B cell (primary cell): ENCODE measurements at regions not wholly inside any gene's neighbourhood (a gene's known extent, or its start where the extent isn't known, plus 50 kb on each side); places are given as distances from the start of the nearest gene placed in this dataset.

Source experiments
- ATAC-seq: fragments of 200-7000 bp; cut with Tn5 transposase; one replicate; pipeline ENCODE4 v1.10.0; 2021; ENCODE audit warnings: low read depth, mild to moderate bottlenecking, moderate number of reproducible peaks, moderate library complexity
- CTCF ChIA-PET: fragments of 350-600 bp; sonication (Branson Sonifier 250); formaldehyde crosslinking; loops from one replicate; lab custom pipeline; 2021; ENCODE audit warnings: antibody characterized with exemption, inconsistent platforms; lab: Charles Lee
- POLR2A ChIA-PET: fragments of 350-600 bp; sonication (Branson Sonifier 250); formaldehyde crosslinking; loops from one replicate; lab custom pipeline; 2021; ENCODE audit warnings: antibody characterized with exemption; lab: Charles Lee
- DNase-seq: peaks from one replicate; pipeline ENCODE4 v3.0.0; 2013
- H2AFZ ChIP-seq: 2 replicates; pipeline ENCODE4 v1.6.1; 2012; ENCODE audit warnings: mild to moderate bottlenecking, low read depth, low read length; ENCODE audit not compliant: insufficient read depth, poor library complexity, severe bottlenecking
- H3K27ac ChIP-seq, 2 donors: 1 replicate in 1 of 2; 2 replicates in 1 of 2; pipeline ENCODE4 v1.5.1; 2012 to 2013; ENCODE audit warnings: low read length in 2 of 2, mild to moderate bottlenecking in 2 of 2, moderate library complexity in 1 of 2
- H3K27me3 ChIP-seq, 4 experiments: fragments of 200-600 bp in 1 of 4; sonication (generic) in 1 of 4; replicated peaks in 1 of 4; 1 replicate in 2 of 4; 2 replicates in 2 of 4; pipeline versions ENCODE4 v1.6.1 to v1.7.0; 2013 to 2016; ENCODE audit warnings: low read length in 3 of 4, mild to moderate bottlenecking in 2 of 4, mixed read lengths in 1 of 4, moderate library complexity in 1 of 4; ENCODE audit not compliant: insufficient read depth in 4 of 4, control insufficient read depth in 3 of 4; ENCODE audit errors: control extremely low read depth in 1 of 4
- H3K36me3 ChIP-seq, 2 experiments: replicated peaks in 1 of 2; 1 replicate in 1 of 2; 2 replicates in 1 of 2; pipeline versions ENCODE4 v1.6.1 to v1.7.1; 2013; ENCODE audit warnings: low read length in 1 of 2; ENCODE audit not compliant: insufficient read depth in 2 of 2, control insufficient read depth in 1 of 2; ENCODE audit errors: control extremely low read depth in 1 of 2, extremely low read depth in 1 of 2
- H3K4me1 ChIP-seq, 2 donors: fragments of 200-600 bp in 1 of 2; sonication (generic) in 1 of 2; 1 replicate in 1 of 2; 2 replicates in 1 of 2; pipeline versions ENCODE4 v1.5.1 to v1.6.1; 2013 to 2017; ENCODE audit warnings: low read length in 2 of 2; ENCODE audit not compliant: control insufficient read depth in 2 of 2, insufficient read depth in 2 of 2
- H3K4me2 ChIP-seq: replicated peaks from 2 replicates; pipeline ENCODE3; 2012; ENCODE audit warnings: mild to moderate bottlenecking, low read depth, low read length; ENCODE audit not compliant: poor library complexity, severe bottlenecking
- H3K4me3 ChIP-seq, 5 experiments: fragments of 200-600 bp in 1 of 5; sonication (generic) in 1 of 5; 1 replicate in 3 of 5; 2 replicates in 2 of 5; pipeline versions ENCODE4 v1.5.1 to v1.7.0; 2011 to 2016; ENCODE audit warnings: low read length in 4 of 5, mild to moderate bottlenecking in 4 of 5, low read depth in 2 of 5, control low read depth in 1 of 5, moderate library complexity in 1 of 5; ENCODE audit not compliant: insufficient read depth in 1 of 5; ENCODE audit errors: control extremely low read depth in 1 of 5, extremely low read depth in 1 of 5
- H3K79me2 ChIP-seq: fragments of 200-600 bp; sonication (generic); one replicate; pipeline ENCODE4 v1.6.0; 2016; ENCODE audit warnings: low read length; ENCODE audit not compliant: control insufficient read depth, insufficient read depth
- H3K9ac ChIP-seq: fragments of 200-600 bp; sonication (generic); 2 replicates; pipeline ENCODE4 v1.6.1; 2017; ENCODE audit warnings: mild to moderate bottlenecking, low read length, moderate library complexity
- H3K9me3 ChIP-seq, 3 donors: one replicate each; pipeline versions ENCODE4 v1.6.1 to v1.7.1; 2013; ENCODE audit warnings: low read length in 2 of 3; ENCODE audit not compliant: control insufficient read depth in 2 of 3, insufficient read depth in 1 of 3; ENCODE audit errors: control extremely low read depth in 1 of 3
- H4K20me1 ChIP-seq: 2 replicates; pipeline ENCODE4 v1.6.0; 2012; ENCODE audit warnings: mild to moderate bottlenecking, low read length; ENCODE audit not compliant: insufficient read depth, control insufficient read depth, poor library complexity, severe bottlenecking
- H3K27ac Mint-ChIP-seq: one replicate; pipeline ENCODE4 v1.8.0; 2021; ENCODE audit warnings: mixed read lengths
- H3K27me3 Mint-ChIP-seq: one replicate; pipeline ENCODE4 v1.8.0; 2021; ENCODE audit warnings: mixed read lengths
- H3K4me1 Mint-ChIP-seq: one replicate; pipeline ENCODE4 v1.8.0; 2021; ENCODE audit warnings: mixed read lengths
- H3K4me3 Mint-ChIP-seq: one replicate; pipeline ENCODE4 v1.8.0; 2021; ENCODE audit warnings: mixed read lengths
- H3K9me3 Mint-ChIP-seq: one replicate; pipeline ENCODE4 v1.8.0; 2022; ENCODE audit warnings: mixed read lengths; ENCODE audit not compliant: insufficient read depth
- CTCF ChIP-seq: fragments of 200-600 bp; IDR thresholded peaks from one replicate; pipeline ENCODE4 v1.8.0; 2022; ENCODE audit warnings: antibody characterized with exemption, mild to moderate bottlenecking
- EZH2 ChIP-seq: IDR thresholded peaks from 2 replicates; pipeline ENCODE4 v1.6.1; 2012; ENCODE audit warnings: borderline replicate concordance, low read depth, mild to moderate bottlenecking, moderate library complexity, low read length; ENCODE audit not compliant: insufficient read depth, poor library complexity, severe bottlenecking
- WGBS: methylation state at CpG from one replicate; pipeline ENCODE4 v1.1.5; 2013; ENCODE audit warnings: missing lambda C conversion rate; ENCODE audit not compliant: insufficient coverage; 5-methylcytosine and 5-hydroxymethylcytosine counted together
- intact Hi-C: fragments of 100-400 bp; cut with micrococcal nuclease; formaldehyde crosslinking; loops from one replicate; pipeline ENCODE4 v1.10.0; 2022

GRCh38 chr11:70816156-70816678 lies 417.9 kb downstream of the CTTN start:
- no peak overlapping the region for H3K4me3 Mint-ChIP-seq
- H3K27ac Mint-ChIP-seq = no peak overlapping the region
- Histone ChIP-seq H3K4me1 (no peaks in the 10 kb centered on the region), H3K27ac (no peak overlapping the region), H3K9me3 (no peaks in the 10 kb centered on the region), H4K20me1 (no peaks in the 10 kb centered on the region), H2AFZ (no peak overlapping the region), H3K9ac (no peak overlapping the region), H3K4me2 (no peak overlapping the region), H3K4me3 (no peak overlapping the region), H3K36me3 (no peaks in the 10 kb centered on the region), H3K27me3 (no peaks in the 10 kb centered on the region), H3K79me2 (no peaks in the 10 kb centered on the region)
- DNase-seq (no peak), ATAC-seq (no peak)
- no peaks in the 10 kb centered on the region for H3K9me3 Mint-ChIP-seq
- intact Hi-C loops = no loop called here
- ChIA-PET POLR2A (no interaction called here), CTCF (interaction anchor here (0.7 to 2.5 kb wide), 4 partner anchors 11 to 639 kb away, joined by 3 to 9 read pairs (median 5); no protein-coding TSS in a partner anchor)
- TF ChIP-seq CTCF (no peak), EZH2 (no peak)
- peaks cover 3% of the 10 kb centered on the region for H3K27me3 Mint-ChIP-seq
- WGBS = 68% methylated on average over 9 of the region's 10 CpGs
- H3K4me1 Mint-ChIP-seq = no peaks in the 10 kb centered on the region

- peaks cover 0 to 16% (median 0%) of the 10 kb centered on the region in 3 donors for H3K9me3 ChIP-seq
- ATAC-seq (no peak), DNase-seq (no peak)
- no peak overlapping the region for H3K9ac ChIP-seq
- H3K27ac ChIP-seq = no peak overlapping the region
- CTCF ChIA-PET = no interaction called here
- Mint-ChIP-seq H3K4me3 (no peak overlapping the region), H3K27me3 (peaks cover 3% of the 10 kb centered on the region), H3K4me1 (no peaks in the 10 kb centered on the region), H3K27ac (no peak overlapping the region), H3K9me3 (no peaks in the 10 kb centered on the region)
- peaks cover 0 to 3% (median 0%) of the 10 kb centered on the region in 4 experiments for H3K27me3 ChIP-seq
- no peak for TF ChIP-seq CTCF
- TF ChIP-seq EZH2 = no peak
- POLR2A ChIA-PET = no interaction called here
- no peak overlapping the region for H3K4me2 ChIP-seq
- 94% methylated on average over 7 of the region's 9 CpGs for WGBS
- H2AFZ ChIP-seq = no peak overlapping the region
- H4K20me1 ChIP-seq = no peaks in the 10 kb centered on the region
- no peak overlapping the region for H3K4me3 ChIP-seq
- H3K36me3 ChIP-seq = no peaks in the 10 kb centered on the region
- H3K79me2 ChIP-seq = no peaks in the 10 kb centered on the region
- intact Hi-C loops = no loop called here
- no peaks in the 10 kb centered on the region for H3K4me1 ChIP-seq
Observed at GRCh38 chr11:70818351-70818750, 420.0 kb downstream of the CTTN start.
